GM21515 (cell line): ENCODE measurements at regions not wholly inside any gene's neighbourhood (a gene's known extent, or its start where the extent isn't known, plus 50 kb on each side); places are given as distances from the start of the nearest gene placed in this dataset.

Experiments
- ATAC-seq: cut with Tn5 transposase; IDR thresholded peaks from one replicate; pipeline ENCODE4 v1.9.1; 2021; ENCODE audit not compliant: unreplicated experiment

- no peak for ATAC-seq
These were observed 114.5 kb downstream of the MAT2B start for GRCh38 chr5:163619951-163620350.

- no peak for ATAC-seq
These were observed 117.4 kb downstream of the MAT2B start for GRCh38 chr5:163622799-163623198.

GRCh38 chr5:163623524-163623923 is 118.1 kb downstream of the MAT2B start:
- no peak for ATAC-seq

- no peak for ATAC-seq
These were observed 118.6 kb downstream of the MAT2B start for GRCh38 chr5:163623986-163624385.

- no peak for ATAC-seq
These were observed 119.0 kb downstream of the MAT2B start for GRCh38 chr5:163624431-163624830.

GRCh38 chr5:163626904-163627434 is 121.5 kb downstream of the MAT2B start:
- ATAC-seq = no peak

GRCh38 chr5:163631856-163632255 is 126.4 kb downstream of the MAT2B start:
- ATAC-seq = no peak

GRCh38 chr5:163633926-163634460 is 128.6 kb downstream of the MAT2B start:
- ATAC-seq = no peak

GRCh38 chr5:163635631-163636030 is 130.2 kb downstream of the MAT2B start:
- ATAC-seq = no peak

- no peak for ATAC-seq
These were observed 137.5 kb downstream of the MAT2B start for GRCh38 chr5:163642904-163643303.

GRCh38 chr5:163645421-163646416 is 140.3 kb downstream of the MAT2B start:
- no peak for ATAC-seq

- no peak for ATAC-seq
These were observed 144.1 kb downstream of the MAT2B start for GRCh38 chr5:163649514-163649913.

GRCh38 chr5:163653526-163653925 is 148.1 kb downstream of the MAT2B start:
- ATAC-seq = no peak

GRCh38 chr5:163658702-163659567 is 153.5 kb downstream of the MAT2B start:
- no peak for ATAC-seq

- no peak for ATAC-seq
These were observed 154.1 kb downstream of the MAT2B start for GRCh38 chr5:163659568-163659902.

- ATAC-seq = no peak
These were observed 155.1 kb downstream of the MAT2B start for GRCh38 chr5:163660486-163660885.

GRCh38 chr5:163661360-163661759 is 155.9 kb downstream of the MAT2B start:
- no peak for ATAC-seq

GRCh38 chr5:163670036-163670435 is 164.6 kb downstream of the MAT2B start:
- no peak for ATAC-seq

- ATAC-seq = no peak
These were observed 171.7 kb downstream of the MAT2B start for GRCh38 chr5:163677092-163677491.

- ATAC-seq = no peak
These were observed 176.8 kb downstream of the MAT2B start for GRCh38 chr5:163682234-163682633.

- no peak for ATAC-seq
These were observed 182.0 kb downstream of the MAT2B start for GRCh38 chr5:163687414-163687813.
